SH-SY5Y (cell line): ENCODE measurements at regions not wholly inside any gene's neighbourhood (a gene's known extent, or its start where the extent isn't known, plus 50 kb on each side); places are given as distances from the start of the nearest gene placed in this dataset.

Source experiments
- GATA2 ChIP-seq: IDR thresholded peaks from 2 replicates; pipeline ENCODE4 v1.6.1; 2011; ENCODE audit warnings: mild to moderate bottlenecking, low read depth, low read length
- GATA3 ChIP-seq: IDR thresholded peaks from 2 replicates; pipeline ENCODE4 v1.6.1; 2011; ENCODE audit warnings: low read depth, mild to moderate bottlenecking, low read length, moderate library complexity

DNA sequence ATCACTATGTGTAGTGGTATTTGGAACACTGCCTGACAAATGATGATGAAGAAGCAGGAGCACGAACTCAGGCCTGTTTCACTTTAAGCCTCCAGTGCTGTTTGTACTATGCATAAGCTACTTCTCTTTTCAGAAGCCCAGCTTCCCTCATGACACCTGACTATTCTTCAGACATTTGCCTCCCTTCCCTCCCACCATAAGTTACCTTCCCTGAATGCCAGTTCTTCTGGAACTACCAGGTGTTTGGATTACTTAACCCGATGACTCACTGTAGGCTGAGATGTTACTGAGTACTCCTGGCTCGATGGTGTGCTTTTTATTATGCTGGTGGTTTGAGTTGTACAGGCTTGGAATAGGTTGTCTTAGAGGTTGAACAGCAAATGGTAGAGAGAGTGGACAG, 180.0 kb downstream of the SPATA31D1 start:
- TF ChIP-seq GATA2, result no peak
- no peak for TF ChIP-seq GATA3
